ENCODE measurements at regions not wholly inside any gene's neighbourhood (a gene's known extent, or its start where the extent isn't known, plus 50 kb on each side); places are given as distances from the start of the nearest gene placed in this dataset.

DNA sequence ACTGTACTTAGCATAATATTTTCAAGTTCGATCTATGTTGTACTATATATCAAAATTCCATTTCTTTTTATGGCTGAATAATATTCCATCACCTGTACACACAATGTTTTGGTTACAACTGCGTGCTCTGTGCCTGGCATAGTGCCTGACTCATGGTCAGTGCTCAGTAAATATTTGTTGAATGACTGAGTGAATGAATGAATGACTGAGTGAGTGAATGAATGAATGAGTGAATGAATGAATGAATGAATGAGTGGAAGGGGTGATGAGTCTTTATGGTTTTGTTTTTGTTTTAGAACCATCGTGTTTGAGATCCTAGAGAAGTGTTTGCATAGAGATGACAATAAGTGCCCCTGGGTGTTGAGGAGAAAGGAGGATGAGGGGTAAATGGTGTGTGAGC lies 155.3 kb downstream of the MRM1 start:
- no peak for DNase-seq (ENCODE audit: low spot score)

DNA sequence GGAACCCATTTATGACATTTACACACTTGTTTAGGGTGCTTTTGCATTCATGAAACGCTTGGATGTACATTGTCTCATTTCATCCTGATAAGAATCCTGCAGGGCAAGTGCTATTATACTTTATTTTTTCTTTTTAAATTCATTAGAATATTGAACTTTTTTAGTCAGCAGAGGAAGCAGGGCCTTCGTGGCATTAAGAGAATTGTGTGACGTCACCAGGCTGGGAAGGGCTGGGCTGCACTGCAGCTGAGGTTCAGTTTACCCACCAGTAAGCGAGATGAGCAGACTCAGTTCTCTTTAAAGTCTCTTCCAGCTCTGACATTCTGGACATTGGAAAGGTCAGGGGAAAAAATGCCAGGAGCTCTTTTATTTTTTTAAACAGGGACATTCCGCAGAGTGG lies 159.0 kb downstream of the MRM1 start:
- no peak for DNase-seq (ENCODE audit: low spot score)

DNA sequence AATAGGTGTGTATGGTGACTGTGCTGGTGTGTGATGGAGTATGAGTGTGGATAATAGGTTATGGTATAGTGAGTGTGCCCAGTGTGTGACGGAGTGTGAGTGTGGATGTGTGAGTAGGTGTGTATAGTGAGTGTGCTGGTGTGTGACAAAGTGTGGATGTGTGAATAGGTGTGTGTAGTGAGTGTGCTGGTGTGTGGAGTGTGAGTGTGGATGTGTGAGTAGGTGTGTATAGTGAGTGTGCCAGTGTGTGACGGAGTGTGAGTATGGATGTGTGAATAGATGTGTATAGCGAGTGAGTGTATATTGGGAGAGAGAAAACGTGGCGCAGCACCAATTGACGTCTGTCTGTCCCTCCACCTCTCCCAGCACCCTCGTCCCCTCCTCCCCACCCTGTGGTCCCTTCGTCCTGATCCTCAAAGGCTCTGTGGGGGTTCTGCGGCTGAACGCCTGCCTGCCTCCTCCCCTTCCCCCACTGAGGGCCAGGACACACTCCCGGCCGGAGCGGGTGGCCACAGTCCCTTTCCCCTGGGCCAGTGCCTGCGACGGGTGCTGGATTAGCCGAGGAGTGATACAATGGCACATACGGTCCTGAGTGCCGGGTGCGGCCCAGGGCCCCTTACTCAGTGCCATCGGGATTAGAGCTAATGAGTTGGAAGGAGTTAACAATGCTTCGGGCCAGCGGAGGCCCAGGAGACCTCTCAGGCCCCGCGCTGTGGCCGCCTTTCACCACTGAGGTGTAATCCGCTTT lies 160.0 kb downstream of the MRM1 start:
- DNase-seq (ENCODE audit: low spot score), result peak; percentile 43

DNA sequence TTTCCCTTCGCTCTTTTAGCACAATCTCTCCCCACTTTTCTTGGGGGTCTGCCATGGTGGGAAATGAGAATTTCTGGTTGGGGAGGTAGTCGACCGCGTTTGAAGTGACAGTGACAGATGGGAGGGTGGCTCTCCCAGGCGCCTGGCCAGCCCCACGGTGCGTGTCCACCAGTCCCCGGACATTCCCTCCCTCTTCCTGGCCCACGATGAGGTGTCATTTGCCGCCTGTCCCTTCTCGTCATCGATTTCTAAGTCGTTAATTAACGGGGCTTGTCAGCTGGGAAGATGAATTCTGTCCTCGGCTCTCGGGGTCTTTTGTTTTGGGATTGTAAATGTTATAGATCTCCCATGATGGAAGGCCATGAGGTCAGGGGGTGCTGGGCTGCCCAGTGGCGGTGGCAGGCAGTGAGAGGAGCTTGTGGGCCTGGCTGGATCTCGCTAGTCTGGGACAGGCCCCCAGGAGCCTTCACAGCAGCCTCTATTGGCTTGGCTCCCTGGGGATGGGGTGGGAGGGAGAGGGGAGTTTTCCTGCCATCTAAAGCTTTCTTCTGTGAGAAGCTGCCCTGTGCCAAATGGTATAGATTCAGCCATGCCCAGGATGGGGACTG lies 164.2 kb downstream of the MRM1 start:
- DNase-seq (ENCODE audit: low spot score), result no peak

DNA sequence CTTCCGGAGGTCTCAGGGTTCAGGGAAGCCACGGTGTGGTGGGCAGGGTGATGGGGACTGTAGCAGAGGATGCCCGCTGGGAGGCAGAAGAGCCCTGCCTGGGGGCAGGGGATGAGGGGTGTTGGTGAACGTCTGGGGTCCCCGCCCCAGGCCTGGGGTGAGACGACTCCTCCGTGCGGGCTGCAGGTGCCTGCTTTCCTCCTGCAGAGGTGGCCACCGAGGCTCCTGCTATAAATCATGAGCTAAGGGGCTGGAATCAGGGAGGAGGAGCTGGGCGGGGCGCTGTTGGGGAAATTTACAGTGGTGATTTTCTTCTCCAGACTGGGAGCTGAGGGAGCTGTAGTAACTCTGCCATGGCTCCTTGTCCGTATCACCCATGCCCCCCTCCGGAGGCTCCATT lies 167.0 kb downstream of the MRM1 start:
- DNase-seq (ENCODE audit: low spot score), result peak; percentile 50

DNA sequence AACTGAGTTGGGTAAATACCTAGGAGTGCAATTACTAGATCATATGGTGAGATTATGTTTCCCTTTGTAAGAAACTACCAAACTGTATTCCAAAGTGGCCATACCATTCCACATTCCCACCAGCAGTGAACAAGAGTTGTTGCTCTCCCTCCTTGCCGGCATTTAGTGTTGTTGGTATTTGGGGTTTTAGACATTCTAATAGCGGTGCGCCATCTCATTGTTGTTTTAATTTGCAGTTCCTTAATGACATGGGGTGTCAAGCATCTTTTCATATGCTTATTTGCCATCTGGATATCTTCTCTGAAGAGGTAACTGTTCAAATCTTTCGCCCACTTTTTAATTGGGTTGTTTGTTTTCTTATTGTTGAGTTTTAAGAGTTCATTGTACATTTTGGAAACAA lies 164.2 kb upstream of the LHX1 start:
- DNase-seq (ENCODE audit: low spot score), result no peak

DNA sequence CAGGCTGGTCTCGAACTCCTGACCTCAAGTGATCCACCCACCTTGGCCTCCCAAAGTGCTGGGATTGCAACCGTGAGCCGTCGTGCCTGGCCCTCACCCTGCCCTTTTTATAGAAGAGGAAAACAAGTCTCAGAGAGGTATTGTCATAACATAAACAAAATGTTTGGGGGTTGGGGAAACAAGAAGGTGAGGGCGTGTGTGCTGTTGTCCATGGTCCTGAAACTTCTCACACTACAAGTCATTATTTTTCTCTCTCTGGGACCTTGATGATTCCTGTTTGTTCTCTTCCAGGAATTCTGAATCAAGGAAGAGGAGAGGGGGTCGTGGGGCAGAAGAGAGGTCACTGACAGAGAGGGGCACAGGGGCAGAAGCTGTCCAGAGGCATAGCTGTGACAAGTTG lies 160.2 kb upstream of the LHX1 start:
- peak; percentile 74 for DNase-seq (ENCODE audit: low spot score)

DNA sequence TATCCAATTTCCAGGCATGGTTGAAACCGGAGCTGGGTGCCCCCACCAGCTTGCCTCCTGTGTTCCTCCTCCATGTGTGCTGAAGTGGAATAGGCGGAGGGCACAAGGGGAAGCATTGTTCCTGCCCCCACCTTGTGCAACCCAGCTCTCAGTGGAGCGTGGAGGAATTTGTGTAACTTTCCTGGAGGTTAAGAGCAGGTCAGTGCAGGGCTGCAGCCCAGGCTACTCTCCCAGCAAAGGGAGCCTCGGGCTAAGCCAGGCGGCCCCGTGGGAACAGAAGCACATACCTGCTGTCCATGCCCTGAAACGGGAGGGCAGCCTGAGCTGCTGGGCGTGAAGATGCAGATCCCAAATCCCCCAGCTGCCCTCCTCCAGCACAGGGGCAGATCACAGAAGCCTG lies 158.8 kb upstream of the LHX1 start:
- peak; percentile 62 for DNase-seq (ENCODE audit: low spot score)

DNA sequence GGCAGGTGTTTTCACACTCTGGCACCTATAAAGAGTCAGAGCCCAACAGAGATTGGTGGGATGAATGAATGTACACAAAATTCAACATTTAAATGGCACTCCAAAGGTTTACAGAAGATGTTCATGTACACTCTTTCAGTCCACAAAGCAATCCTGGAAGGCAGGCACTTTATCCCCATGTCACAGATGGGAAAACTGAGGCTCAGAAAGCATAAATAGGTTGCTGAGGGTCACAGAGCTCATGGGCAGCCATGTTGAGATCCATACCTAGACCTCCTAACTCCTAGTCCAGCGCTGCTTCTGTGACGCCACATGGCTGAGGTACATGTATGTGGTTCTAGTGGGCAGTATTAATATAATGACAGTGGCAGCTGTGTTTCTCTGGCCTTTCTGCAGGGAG lies 157.7 kb upstream of the LHX1 start:
- no peak for DNase-seq (ENCODE audit: low spot score)

DNA sequence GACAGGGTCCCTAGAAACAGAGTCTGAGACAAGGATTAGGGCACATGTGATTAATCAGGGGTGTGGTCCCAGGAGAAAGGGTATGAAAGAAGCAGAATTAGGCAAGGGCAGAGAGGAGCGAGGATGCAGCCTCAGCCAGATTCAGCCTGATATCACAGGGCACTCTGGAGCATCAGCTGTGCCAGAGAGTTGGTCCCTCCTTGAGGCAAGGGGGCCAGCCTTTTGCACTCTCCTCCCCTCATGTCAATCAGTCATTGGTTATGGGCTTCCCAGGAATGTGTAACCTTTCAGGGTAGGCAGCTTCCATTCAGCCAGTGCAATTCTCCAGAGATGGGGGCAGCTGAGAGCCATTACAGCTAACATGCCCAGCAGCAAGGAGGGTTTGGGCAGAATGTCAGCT lies 152.6 kb upstream of the LHX1 start:
- DNase-seq (ENCODE audit: low spot score), result no peak

DNA sequence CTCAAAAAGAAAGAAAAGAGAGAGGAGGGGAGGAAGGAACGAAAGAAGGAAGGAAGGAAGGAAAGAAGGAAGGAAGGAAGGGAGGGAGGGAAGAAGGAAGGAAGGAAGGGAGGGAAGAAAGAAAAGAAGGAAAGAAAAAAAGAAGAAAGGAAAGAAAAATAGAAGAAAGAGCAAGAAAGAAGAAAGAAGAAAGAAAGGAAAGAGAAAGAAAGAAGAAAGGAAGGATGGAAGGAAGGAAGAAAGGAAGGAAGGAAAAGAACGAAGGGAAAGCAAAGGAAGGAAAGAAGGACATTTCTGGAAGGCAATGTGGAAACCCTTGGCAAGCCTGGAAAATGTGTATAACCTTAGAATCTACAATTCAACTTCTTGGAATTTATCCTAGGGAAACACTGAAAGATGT lies 150.4 kb upstream of the LHX1 start:
- no peak for DNase-seq (ENCODE audit: low spot score)

DNA sequence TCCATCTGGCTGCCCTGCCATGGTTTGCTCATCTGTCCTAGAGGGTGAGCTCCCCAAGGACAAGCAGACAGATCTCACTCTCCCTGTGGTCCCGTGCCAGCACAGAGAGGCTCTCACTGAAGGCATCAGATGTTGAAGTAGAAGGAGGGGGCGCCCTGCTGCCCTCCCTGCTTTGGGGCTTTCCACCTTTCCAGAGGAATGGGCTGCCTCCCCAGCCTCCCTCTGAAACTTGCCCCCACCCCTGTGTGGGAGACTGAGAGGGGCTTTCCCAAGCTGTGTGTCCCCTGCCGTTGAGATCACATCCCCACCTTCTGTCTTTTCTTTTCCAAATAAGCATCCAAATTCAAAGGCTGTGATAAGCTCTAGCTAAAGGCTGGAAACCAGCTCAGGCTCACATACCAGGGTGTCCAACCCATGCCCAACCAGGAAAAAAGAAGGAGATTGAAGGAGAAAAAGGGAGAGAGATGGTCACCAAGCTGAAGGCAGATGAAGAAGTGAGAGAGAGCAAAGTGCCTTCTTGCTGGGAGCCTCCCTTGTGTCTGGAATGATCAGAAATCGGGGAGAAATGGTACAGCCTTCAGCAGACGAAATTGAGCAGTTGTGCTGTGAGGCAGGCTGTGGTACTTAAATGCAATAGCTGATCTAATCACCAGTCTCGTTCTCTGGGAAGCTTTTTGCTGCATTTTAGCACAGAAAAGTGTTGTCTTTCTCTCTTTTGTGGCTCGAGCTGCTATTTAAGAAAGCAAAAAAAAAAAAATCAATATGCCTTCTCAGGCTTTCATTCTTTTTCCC lies 145.9 kb upstream of the LHX1 start:
- no peak for DNase-seq (ENCODE audit: low spot score)

DNA sequence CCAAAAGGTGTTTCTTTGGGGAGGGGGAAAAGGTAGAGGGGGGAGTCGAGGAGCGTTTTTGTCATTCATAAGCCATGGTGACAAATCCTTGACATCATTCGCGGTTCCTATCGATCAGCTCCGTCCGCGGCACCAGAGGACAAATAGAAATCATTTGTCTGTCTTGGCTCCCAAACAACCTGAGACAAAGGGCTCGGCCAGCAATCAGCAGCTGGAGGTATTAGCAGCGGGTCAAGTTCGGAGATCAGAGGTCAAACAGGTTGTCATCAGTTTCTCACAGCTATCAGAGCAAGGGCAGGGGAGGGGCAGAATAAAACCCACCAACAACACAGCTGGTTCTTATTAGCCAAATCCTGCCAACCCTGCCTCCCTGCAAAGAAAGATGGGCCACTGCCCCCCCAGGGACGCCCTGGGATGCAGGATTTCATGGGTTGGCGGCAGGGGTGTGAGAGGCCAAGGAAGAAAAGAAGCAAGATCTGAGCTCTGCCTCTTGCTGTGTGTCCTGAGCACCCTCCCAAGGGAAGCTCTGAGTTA lies 145.3 kb upstream of the LHX1 start:
- no peak for DNase-seq (ENCODE audit: low spot score)

DNA sequence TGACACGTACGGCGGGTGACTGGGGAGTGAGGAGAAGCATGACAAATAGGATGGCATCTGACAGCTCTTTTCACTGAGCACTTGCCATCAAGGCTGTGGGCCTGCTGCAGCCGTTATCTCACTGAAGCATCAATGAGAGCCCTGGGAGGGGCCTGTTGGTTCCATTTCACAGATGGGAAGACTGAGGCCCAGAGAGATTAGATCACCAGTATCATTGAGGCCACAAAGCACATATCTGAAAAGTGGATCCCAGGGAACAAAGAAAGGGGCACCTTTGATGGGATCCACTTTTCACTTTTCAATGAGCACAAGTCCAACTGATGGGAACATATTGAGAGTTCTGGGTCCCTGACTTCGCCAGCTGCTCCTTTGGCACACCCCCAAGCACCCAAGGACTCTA lies 144.4 kb upstream of the LHX1 start:
- no peak for DNase-seq (ENCODE audit: low spot score)

DNA sequence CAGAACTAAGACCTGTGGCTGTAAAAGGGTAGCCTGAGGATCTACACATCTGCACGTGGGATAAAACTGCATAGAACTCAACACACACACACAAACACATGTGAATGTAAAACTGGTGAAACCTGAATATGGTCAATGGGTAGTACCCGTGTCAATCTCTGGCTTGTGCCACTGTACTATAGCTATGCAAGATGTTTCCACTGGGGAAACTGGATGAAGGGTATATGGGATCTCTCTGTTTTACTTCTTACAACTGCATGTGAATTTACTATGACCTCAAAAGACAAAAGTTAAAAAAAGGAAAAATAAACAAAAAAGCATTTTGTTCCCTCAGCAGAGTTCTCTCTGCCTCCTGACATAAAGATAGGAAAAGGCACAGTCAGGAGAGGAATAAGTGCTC lies 143.3 kb upstream of the LHX1 start:
- no peak for DNase-seq (ENCODE audit: low spot score)

DNA sequence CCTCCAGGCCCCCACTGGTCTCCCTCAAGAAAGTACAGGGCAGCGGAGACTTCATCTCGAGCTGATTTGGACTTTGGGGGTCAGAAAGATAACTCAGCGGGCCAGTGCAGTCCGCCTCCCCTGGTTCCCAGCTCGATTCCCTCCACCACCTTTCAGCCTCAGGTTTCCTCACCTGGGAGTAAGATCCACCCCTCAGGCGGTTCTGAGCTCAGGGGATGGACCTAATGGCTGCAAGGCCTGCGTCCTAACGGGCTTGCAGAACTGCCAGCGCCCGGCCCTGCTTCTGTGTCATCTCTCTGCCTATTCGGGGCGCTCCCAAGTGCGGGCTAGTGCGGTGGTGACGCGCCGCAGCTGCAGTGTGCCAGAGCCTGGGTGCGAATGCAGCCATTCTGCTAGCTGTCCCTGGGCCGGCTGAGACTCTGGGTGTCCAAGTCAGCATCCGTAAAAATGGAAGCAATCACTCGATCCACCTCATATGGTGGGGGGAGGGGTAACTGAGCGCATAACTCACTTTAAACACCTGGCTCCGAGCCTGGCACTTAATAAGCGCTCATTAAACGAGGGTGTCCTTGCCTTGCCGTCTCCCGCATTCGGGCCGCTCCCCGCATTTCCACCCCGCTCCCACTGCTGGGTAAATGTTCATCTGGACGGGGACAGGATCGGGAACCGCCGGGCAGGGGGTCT lies 129.6 kb upstream of the LHX1 start:
- DNase-seq (ENCODE audit: low spot score), result no peak

DNA sequence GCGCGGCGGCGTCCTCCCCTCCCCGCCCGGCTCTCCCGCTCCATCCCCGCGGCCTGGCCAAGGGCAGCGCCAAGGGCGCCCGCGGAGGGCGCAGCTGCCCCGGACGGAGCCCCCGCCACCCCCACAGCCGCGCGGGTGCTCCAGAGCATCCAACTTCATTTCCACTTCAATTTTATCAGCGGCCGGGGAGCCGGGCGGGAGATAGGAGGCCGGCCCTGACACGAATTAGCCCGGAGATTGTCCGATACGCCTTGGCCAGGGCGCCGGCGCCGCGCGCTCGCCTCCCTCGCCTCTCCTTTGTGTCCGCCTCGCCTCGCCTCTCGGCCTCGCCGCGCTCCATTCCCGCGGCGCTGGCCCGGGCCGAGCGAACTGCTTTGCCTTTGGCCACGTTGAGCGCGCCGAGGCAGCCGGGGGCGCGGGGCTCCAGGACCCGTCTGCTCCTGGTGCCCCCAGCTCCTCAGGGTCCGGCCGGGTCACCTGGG lies 129.1 kb upstream of the LHX1 start:
- peak; percentile 82 for DNase-seq (ENCODE audit: low spot score)

DNA sequence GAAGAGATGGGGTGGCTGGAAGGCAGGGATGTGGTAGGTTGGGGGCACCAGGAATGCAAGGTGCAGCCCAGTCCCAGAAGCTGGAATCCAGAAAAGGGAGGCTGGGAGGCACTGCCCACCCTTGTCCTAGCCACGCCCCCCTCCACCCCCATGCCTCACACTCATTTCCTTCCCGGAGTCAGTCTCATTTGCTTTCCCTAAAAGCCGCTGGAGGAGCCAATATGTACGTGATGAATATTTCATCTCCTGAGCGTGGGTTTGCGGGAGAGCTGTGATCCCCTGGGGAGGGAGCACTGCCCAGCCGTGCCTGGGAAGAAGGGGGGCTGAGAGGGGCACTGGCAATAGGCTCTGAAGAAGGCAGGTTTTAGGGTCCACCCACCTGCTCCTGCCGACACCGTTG lies 124.5 kb upstream of the LHX1 start:
- no peak for DNase-seq (ENCODE audit: low spot score)

DNA sequence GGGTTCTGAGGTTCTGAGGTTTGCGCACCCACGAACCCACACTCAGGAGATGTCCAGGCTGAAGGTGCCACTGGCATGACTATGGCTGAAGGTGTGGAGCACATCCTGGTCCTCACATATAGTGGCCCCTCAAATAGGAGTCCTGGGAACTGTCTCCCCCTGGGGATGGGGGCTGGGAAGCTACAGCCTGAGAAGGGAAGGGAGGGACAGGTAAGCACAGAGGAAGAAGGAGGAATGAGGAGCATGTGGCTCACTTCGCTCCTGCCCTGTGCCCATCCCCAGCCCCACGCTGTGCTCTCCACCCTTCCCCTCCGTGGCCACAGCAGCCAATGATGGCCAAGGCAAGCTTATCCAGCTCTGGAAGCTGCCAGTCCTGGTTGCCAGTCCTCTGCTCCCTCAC lies 123.9 kb upstream of the LHX1 start:
- DNase-seq (ENCODE audit: low spot score), result no peak

DNA sequence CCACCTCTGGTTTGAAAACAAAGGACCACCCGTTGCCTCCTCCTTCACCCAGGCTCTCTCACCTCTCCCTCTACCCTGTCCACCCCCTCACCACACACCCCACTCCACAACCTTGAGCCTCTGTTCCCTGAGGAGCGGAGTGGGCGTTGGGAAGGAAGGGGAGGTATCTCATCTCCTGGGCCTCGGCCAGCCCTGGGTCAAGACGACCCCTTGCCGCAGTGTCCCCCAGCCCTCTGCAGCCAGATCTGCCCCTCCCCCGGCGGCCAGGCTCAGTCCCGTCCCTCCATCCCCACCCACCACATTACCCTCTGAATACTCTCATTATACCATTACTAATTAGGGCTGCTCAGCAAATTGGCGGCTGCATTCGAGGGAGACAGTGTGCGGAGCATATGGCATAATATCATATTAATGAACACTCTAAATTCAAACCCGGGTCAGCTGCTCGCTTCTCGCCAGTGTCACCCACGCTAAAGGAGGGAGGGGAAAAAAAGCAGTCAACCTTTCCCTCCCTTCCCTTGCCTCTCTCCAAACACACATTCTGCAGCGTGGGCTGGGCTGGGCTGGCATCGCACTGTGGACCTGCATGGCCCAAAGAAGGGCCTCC lies 123.2 kb upstream of the LHX1 start:
- DNase-seq (ENCODE audit: low spot score), result no peak

DNA sequence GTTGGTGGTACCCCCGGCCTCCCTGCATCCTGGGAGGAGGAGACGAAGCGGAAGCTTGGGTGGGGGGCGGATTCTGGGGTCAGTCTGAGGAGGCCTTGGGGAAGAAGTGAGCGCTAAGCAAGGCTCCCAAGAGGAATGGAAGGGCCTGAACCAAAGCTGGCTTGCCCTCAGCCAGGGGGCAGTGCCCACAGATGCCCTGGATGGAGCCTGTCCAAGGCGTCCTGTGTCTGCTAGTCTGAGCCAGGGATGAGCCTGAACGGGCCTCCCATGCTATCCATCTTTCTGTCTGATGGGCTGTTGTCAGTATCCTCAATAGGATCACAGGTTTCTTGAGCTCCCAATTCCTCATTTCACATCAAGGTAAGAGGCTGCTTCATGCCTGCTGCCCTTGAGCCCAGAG lies 122.3 kb upstream of the LHX1 start:
- no peak for DNase-seq (ENCODE audit: low spot score)

All from iPS-NIHi11 (cell line).